K562 (cell line): ENCODE measurements at regions not wholly inside any gene's neighbourhood (a gene's known extent, or its start where the extent isn't known, plus 50 kb on each side); places are given as distances from the start of the nearest gene placed in this dataset.
"Not testable (repeated sequence)": the region's sequence is repeated elsewhere in the genome, so short reads cannot be mapped to it uniquely, and the experiment has no call there.

Source experiments
- ATAC-seq: fragments of 200-7000 bp; cut with Tn5 transposase; 3 replicates; pipeline ENCODE4 v1.9.1; 2020; ENCODE audit warnings: moderate library complexity
- BruUV-seq: library from RNA; stranded (reverse); fragments of 400-500 nt; replicated peaks from 2 replicates; lab custom pipeline; 2021; lab: Mats Ljungman, UMichigan
- CTCF ChIA-PET: fragments of 300-600 bp; formaldehyde crosslinking; extraction: SDS; loops from one replicate; lab custom pipeline; 2021; ENCODE audit warnings: low intra/inter-chr PET ratio; lab: Yijun Ruan, JAX
- POLR2A ChIA-PET: fragments of 300-600, 350-650 bp; sonication (Branson Sonifier 250); formaldehyde crosslinking; extraction: SDS; loops from one replicate; lab custom pipeline; 2021; ENCODE audit warnings: antibody characterized with exemption, inconsistent platforms; lab: Yijun Ruan, JAX
- DNase-seq, 4 experiments: peaks; one replicate each; pipeline versions ENCODE4 v3.0.0 to v3.0.0-alpha.2; 2011 to 2018; ENCODE audit warnings: low spot score in 3 of 4, mixed read lengths in 3 of 4; ENCODE audit errors: extremely low read depth in 1 of 4
- FAIRE-seq: peaks from 2 replicates; lab custom pipeline; 2011; peaks lifted over from hg19 to GRCh38; lab: Jason Lieb, UNC
- H2AFZ ChIP-seq: 2 replicates; pipeline ENCODE4 v1.6.0; 2011; ENCODE audit warnings: low read depth, low read length, control low read depth, inconsistent platforms
- H3K27ac ChIP-seq: fragments of 200-600 bp; 3 replicates; pipeline ENCODE4 v1.8.0; 2011; ENCODE audit warnings: low read depth, mild to moderate bottlenecking, control low read depth, inconsistent platforms, low read length, moderate library complexity, mixed read lengths; ENCODE audit errors: extremely low read depth
- H3K27me3 ChIP-seq, 2 experiments: fragments of 300-600 bp in 1 of 2; 2 replicates in 1 of 2; 3 replicates in 1 of 2; pipeline versions ENCODE4 v1.6.0 to v1.8.0; 2011; ENCODE audit warnings: inconsistent platforms in 2 of 2, low read length in 2 of 2, mild to moderate bottlenecking in 1 of 2, mixed read lengths in 1 of 2, moderate library complexity in 1 of 2; ENCODE audit not compliant: control insufficient read depth in 2 of 2, insufficient read depth in 2 of 2
- H3K36me3 ChIP-seq: fragments of 300-600 bp; 3 replicates; pipeline ENCODE4 v1.8.0; 2011; ENCODE audit warnings: mild to moderate bottlenecking, low read length, inconsistent platforms; ENCODE audit not compliant: control insufficient read depth, insufficient read depth
- H3K4me1 ChIP-seq, 2 experiments: fragments of 200-600 bp in 1 of 2; replicated peaks in 1 of 2; 2 replicates in 1 of 2; 3 replicates in 1 of 2; pipeline versions ENCODE4 v1.5.1 to v1.8.0; 2011; ENCODE audit warnings: inconsistent platforms in 2 of 2, low read length in 2 of 2, mild to moderate bottlenecking in 1 of 2, mixed read lengths in 1 of 2, moderate library complexity in 1 of 2; ENCODE audit not compliant: control insufficient read depth in 2 of 2, insufficient read depth in 2 of 2
- H3K4me2 ChIP-seq: 2 replicates; pipeline ENCODE4 v1.6.1; 2011; ENCODE audit warnings: low read length, control low read depth, inconsistent platforms, mixed read lengths; ENCODE audit not compliant: insufficient read depth
- H3K4me3 ChIP-seq: fragments of 200-600 bp; sonication (generic), shearing (Covaris generic); 2 replicates; pipeline ENCODE4 v1.5.1; 2016; ENCODE audit warnings: control low read depth, inconsistent platforms
- H3K79me2 ChIP-seq: fragments of 200-600 bp; 3 replicates; pipeline ENCODE4 v1.8.0; 2011; ENCODE audit warnings: low read length, inconsistent platforms; ENCODE audit not compliant: control insufficient read depth, insufficient read depth
- H3K9ac ChIP-seq, 2 experiments: 2 replicates each; pipeline versions ENCODE4 v1.6.0 to v1.6.1; 2011; ENCODE audit warnings: low read depth in 2 of 2, low read length in 2 of 2, control low read depth in 1 of 2, inconsistent platforms in 1 of 2, mild to moderate bottlenecking in 1 of 2, mixed read lengths in 1 of 2; ENCODE audit not compliant: insufficient read depth in 1 of 2
- H3K9me1 ChIP-seq: one replicate; pipeline ENCODE4 v1.6.0; 2011; ENCODE audit warnings: inconsistent platforms, mild to moderate bottlenecking, low read length, moderate library complexity; ENCODE audit not compliant: control insufficient read depth, insufficient read depth
- H3K9me3 ChIP-seq: replicated peaks from 2 replicates; pipeline ENCODE4 v1.5.1; 2011; ENCODE audit warnings: low read depth, low read length, inconsistent platforms; ENCODE audit not compliant: control insufficient read depth, insufficient read depth
- H4K20me1 ChIP-seq: replicated peaks from 2 replicates; pipeline ENCODE4 v1.6.1; 2011; ENCODE audit warnings: low read length, inconsistent platforms, mixed read lengths; ENCODE audit not compliant: control insufficient read depth, insufficient read depth
- BCOR ChIP-seq: fragments of 450-650 bp; IDR thresholded peaks from 2 replicates; pipeline ENCODE4 v1.6.1; 2016
- C11orf30 ChIP-seq: fragments of 450-650 bp; IDR thresholded peaks from 2 replicates; pipeline ENCODE4 v1.6.1; 2016; ENCODE audit warnings: low read depth, mild to moderate bottlenecking
- HOXB6 ChIP-seq: fragments of 250-450 bp; sonication (Bioruptor Pico); IDR thresholded peaks from 2 replicates; pipeline ENCODE4 v1.5.1; 2022; ENCODE audit warnings: mild to moderate bottlenecking, borderline replicate concordance
- KAT7 ChIP-seq: sonication (generic); formaldehyde crosslinking; IDR thresholded peaks from 2 replicates; pipeline ENCODE4 v1.8.0; 2022; ENCODE audit warnings: missing genetic modification reagents, mild to moderate bottlenecking, borderline replicate concordance
- PREB ChIP-seq: sonication (generic); formaldehyde crosslinking; IDR thresholded peaks from 2 replicates; pipeline ENCODE4 v1.8.1; 2023; ENCODE audit warnings: mild to moderate bottlenecking, missing genetic modification reagents
- RBM15 ChIP-seq: fragments of 200-400 bp; formaldehyde crosslinking; IDR thresholded peaks from 2 replicates; pipeline ENCODE4 v1.6.1; 2018; ENCODE audit warnings: mild to moderate bottlenecking, low read length, moderate library complexity; ENCODE audit not compliant: insufficient read depth
- ZNF764 ChIP-seq: fragments of 250-450 bp; sonication (Bioruptor Pico); IDR thresholded peaks from 2 replicates; pipeline ENCODE4 v1.4.0; 2020; ENCODE audit warnings: low read depth, mild to moderate bottlenecking, moderate library complexity
- WGBS: fragments of 100-300 bp; shearing (Covaris generic); methylation state at CpG from one replicate; pipeline ENCODE4 v1.1.6; 2016; ENCODE audit warnings: low coverage, mixed read lengths; ENCODE audit not compliant: insufficient coverage; ENCODE audit errors: missing lambda C conversion rate; 5-methylcytosine and 5-hydroxymethylcytosine counted together
- in situ Hi-C: fragments of 300-500 bp; cut with MboI; formaldehyde crosslinking; loops from 4 replicates; pipeline ENCODE4 v1.15.0; 2018; ENCODE audit warnings: inconsistent platforms, mixed read lengths
- intact Hi-C: fragments of 100-400 bp; cut with micrococcal nuclease; formaldehyde crosslinking; loops from 2 replicates; pipeline ENCODE4 v1.14.2; 2022

- POLR2A ChIA-PET, in situ Hi-C loops: not testable (repeated sequence)
Measured at GRCh38 chr7:135872861-135873260, 104.3 kb downstream of the MTPN start.

GRCh38 chr7:135862586-135863340, 114.2 kb upstream of the FAM180A start:
- H3K4me2 ChIP-seq, result no peak overlapping the region
- no peaks in the 10 kb centered on the region for H3K9me1 ChIP-seq
- no peak for TF ChIP-seq ZNF764
- TF ChIP-seq HOXB6 (CRISPR knock-in tag), result no peak
- TF ChIP-seq PREB, result 0 out of 2 replicates have a peak, but pooled peaks have one; percentile 35
- no peak for TF ChIP-seq C11orf30
- no peak for TF ChIP-seq KAT7
- TF ChIP-seq RBM15, result no peak
- WGBS, result 0% methylated on average over 8 of the region's 8 CpGs
- H3K9ac ChIP-seq, result no peak overlapping the region
- no peaks in the 10 kb centered on the region for H3K36me3 ChIP-seq
- intact Hi-C loops (no loop called here), in situ Hi-C loops (no loop called here)
- no peaks in the 10 kb centered on the region for H3K79me2 ChIP-seq
- no peak overlapping the region for H3K4me3 ChIP-seq
- FAIRE-seq (no peak), DNase-seq (no peak), ATAC-seq (peak; percentile 20; the same call in 2 of the 3 replicates)
- BruUV-seq, result no TSS peak
- H3K4me1 ChIP-seq, result 0 out of 5 replicates have a peak, but pooled peaks cover 0 to 4% of the 10 kb centered on the region in 2 experiments
- H2AFZ ChIP-seq, result no peak overlapping the region
- CTCF ChIA-PET, result no interaction called here
- H4K20me1 ChIP-seq, result no peaks in the 10 kb centered on the region
- peaks cover 10 to 27% of the 10 kb centered on the region in 2 experiments; a peak in 4 of 5 replicates for H3K27me3 ChIP-seq
- POLR2A ChIA-PET, result interaction anchor here (0.5 to 1.7 kb wide), 4 partner anchors 8 to 1185 kb away, joined by 3 to 5 read pairs (median 3); no protein-coding TSS in a partner anchor
- no peak overlapping the region for H3K27ac ChIP-seq
- H3K9me3 ChIP-seq, result no peaks in the 10 kb centered on the region

More at GRCh38 chr7:135872861-135873260, 104.3 kb downstream of the MTPN start:
- ATAC-seq, H3K4me3 ChIP-seq, H3K9me1 ChIP-seq, DNase-seq, H4K20me1 ChIP-seq, H3K79me2 ChIP-seq, H3K9me3 ChIP-seq, H3K27ac ChIP-seq, H3K27me3 ChIP-seq, H3K36me3 ChIP-seq, H2AFZ ChIP-seq, H3K9ac ChIP-seq, H3K4me2 ChIP-seq, FAIRE-seq, CTCF ChIA-PET, H3K4me1 ChIP-seq, BruUV-seq, intact Hi-C loops: not testable (repeated sequence)
- WGBS, result 6% methylated on average over 3 of the region's 4 CpGs
- peak; percentile 56; the same call in 1 of the 2 replicates for TF ChIP-seq BCOR
